ENCODE measurements at regions not wholly inside any gene's neighbourhood (a gene's known extent, or its start where the extent isn't known, plus 50 kb on each side); places are given as distances from the start of the nearest gene placed in this dataset.

- TF ChIP-seq CHCHD3 (CRISPR knock-in tag; IDR thresholded peaks at IDR 0.05): no peak
- no peak for TF ChIP-seq BCLAF1 (IDR thresholded peaks at IDR 0.05; ENCODE audit: borderline replicate concordance in 1 of 2, control insufficient read depth in 1 of 2, low read depth in 2 of 2, low read length in 1 of 2)
- TF ChIP-seq ETS2 (tag; IDR thresholded peaks at IDR 0.05; ENCODE audit: borderline replicate concordance, poor library complexity, severe bottlenecking): no peak
- no peak for TF ChIP-seq ZNF384 (IDR thresholded peaks at IDR 0.05; ENCODE audit: low read depth, low read length)
- no peak for TF ChIP-seq PRPF4 (IDR thresholded peaks at IDR 0.05; ENCODE audit: insufficient read depth, low read depth, low read length, poor library complexity, severe bottlenecking)
- no peak for TF ChIP-seq ZNF655 (CRISPR knock-in tag; IDR thresholded peaks at IDR 0.05)
- no peak for TF ChIP-seq ARID1B (IDR thresholded peaks at IDR 0.05)
Observed at GRCh38 chr14:89501381-89501780, 84.3 kb upstream of the FOXN3 start (continued).
